BE2C (cell line): ENCODE measurements at regions not wholly inside any gene's neighbourhood (a gene's known extent, or its start where the extent isn't known, plus 50 kb on each side); places are given as distances from the start of the nearest gene placed in this dataset.

Experiments used
- DNase-seq: peaks from one replicate; pipeline ENCODE4 v3.0.0-alpha.2; 2020
- H3K27me3 ChIP-seq: fragments of 250-450 bp; sonication (Bioruptor Pico); 2 replicates; pipeline ENCODE4 v1.5.1; 2020; ENCODE audit warnings: mild to moderate bottlenecking
- H3K36me3 ChIP-seq: fragments of 250-450 bp; sonication (Bioruptor Pico); 2 replicates; pipeline ENCODE4 v1.5.1; 2020; ENCODE audit warnings: mild to moderate bottlenecking
- H3K4me1 ChIP-seq: fragments of 250-450 bp; sonication (Bioruptor Pico); 2 replicates; pipeline ENCODE4 v1.5.1; 2020
- H3K4me3 ChIP-seq: 2 replicates; pipeline ENCODE4 v1.5.1; 2011; ENCODE audit warnings: low read depth, low read length
- H3K9me3 ChIP-seq: fragments of 250-450 bp; sonication (Bioruptor Pico); 2 replicates; pipeline ENCODE4 v1.5.1; 2020
- TF ChIP-seq, protein P1 (sequence below): IDR thresholded peaks from 2 replicates; pipeline ENCODE4 v1.5.1; 2012; ENCODE audit warnings: mild to moderate bottlenecking, low read depth, low read length

DNA sequence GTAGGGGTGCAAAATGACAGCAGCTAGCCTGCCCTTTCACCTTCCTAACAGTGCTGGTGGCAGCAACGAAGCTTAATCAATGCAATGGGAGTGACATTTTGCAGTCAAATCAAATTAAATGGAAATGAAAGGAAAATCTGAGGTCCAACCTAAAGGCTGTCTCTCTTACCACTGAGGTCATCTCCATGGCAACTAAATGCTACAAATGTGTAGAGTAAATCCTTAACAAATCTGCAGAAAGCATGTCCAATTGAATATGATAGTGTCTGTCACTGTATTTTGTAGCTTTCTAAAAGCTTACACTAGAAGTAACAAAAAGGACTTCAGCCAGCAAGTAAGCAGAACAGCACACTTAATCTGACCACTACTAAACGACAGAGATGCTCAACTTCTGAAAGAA is 488.8 kb downstream of the BCAT1 start:
- H3K36me3 ChIP-seq = no peaks in the 10 kb centered on the region
- H3K4me3 ChIP-seq = no peak overlapping the region
- no peaks in the 10 kb centered on the region for H3K27me3 ChIP-seq
- no peaks in the 10 kb centered on the region for H3K9me3 ChIP-seq
- TF ChIP-seq, protein P1, sequence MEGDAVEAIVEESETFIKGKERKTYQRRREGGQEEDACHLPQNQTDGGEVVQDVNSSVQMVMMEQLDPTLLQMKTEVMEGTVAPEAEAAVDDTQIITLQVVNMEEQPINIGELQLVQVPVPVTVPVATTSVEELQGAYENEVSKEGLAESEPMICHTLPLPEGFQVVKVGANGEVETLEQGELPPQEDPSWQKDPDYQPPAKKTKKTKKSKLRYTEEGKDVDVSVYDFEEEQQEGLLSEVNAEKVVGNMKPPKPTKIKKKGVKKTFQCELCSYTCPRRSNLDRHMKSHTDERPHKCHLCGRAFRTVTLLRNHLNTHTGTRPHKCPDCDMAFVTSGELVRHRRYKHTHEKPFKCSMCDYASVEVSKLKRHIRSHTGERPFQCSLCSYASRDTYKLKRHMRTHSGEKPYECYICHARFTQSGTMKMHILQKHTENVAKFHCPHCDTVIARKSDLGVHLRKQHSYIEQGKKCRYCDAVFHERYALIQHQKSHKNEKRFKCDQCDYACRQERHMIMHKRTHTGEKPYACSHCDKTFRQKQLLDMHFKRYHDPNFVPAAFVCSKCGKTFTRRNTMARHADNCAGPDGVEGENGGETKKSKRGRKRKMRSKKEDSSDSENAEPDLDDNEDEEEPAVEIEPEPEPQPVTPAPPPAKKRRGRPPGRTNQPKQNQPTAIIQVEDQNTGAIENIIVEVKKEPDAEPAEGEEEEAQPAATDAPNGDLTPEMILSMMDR = no peak
- DNase-seq = no peak
- no peaks in the 10 kb centered on the region for H3K4me1 ChIP-seq

DNA sequence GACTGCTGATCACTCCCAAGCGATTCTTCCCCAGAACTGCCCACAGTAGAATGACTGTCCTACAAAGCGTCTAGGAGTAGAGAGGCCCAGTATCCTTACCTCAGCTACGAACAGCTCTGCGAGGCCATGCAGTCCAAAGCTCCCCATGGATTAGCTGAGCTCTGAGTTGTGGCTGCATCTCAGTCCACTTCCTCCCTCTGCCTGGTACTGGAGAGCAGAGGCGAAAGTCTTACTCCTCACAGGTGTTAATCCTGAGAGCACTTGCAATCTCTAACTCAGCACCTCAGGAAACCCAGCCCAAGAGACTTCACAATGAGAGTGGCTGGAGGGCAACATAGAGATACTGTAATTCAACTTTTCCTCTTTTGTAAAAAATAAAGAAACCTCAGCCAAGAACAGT is 493.1 kb downstream of the BCAT1 start:
- TF ChIP-seq, protein P1 = no peak
- no peaks in the 10 kb centered on the region for H3K4me1 ChIP-seq
- no peak for DNase-seq

DNA sequence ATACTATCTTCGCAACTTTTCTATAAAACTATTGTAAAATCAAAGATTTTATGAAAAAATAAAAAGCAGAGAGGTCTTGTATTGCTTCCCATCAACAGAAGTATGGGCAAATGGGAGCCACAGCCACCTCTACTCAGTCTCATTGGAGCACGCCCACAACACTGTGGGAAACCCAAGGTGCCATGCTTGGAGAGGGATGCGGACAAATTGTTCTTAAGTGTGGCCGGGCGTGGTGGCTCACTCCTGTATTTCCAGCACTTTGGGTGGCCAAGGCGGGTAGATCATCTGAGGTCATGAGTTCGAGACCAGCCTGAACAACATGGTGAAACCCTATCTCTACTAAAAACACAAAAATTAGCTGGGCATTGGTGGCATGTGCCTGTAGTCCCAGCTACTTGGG is 498.2 kb upstream of the SOX5 start:
- Histone ChIP-seq H3K4me1 (no peaks in the 10 kb centered on the region), H3K4me3 (no peak overlapping the region), H3K9me3 (no peaks in the 10 kb centered on the region), H3K27me3 (no peaks in the 10 kb centered on the region), H3K36me3 (no peaks in the 10 kb centered on the region)
- DNase-seq = no peak
- TF ChIP-seq, protein P1 = no peak

More for the DNA sequence above, 493.1 kb downstream of the BCAT1 start:
- Histone ChIP-seq H3K4me3 (no peak overlapping the region), H3K27me3 (no peaks in the 10 kb centered on the region), H3K36me3 (no peaks in the 10 kb centered on the region), H3K9me3 (no peaks in the 10 kb centered on the region)

GRCh38 chr12:24446287-24446686 is 496.8 kb upstream of the SOX5 start:
- no peaks in the 10 kb centered on the region for H3K27me3 ChIP-seq
- no peak overlapping the region for H3K4me3 ChIP-seq
- no peaks in the 10 kb centered on the region for H3K4me1 ChIP-seq
- no peaks in the 10 kb centered on the region for H3K9me3 ChIP-seq
- TF ChIP-seq, protein P1 = no peak
- no peaks in the 10 kb centered on the region for H3K36me3 ChIP-seq
- DNase-seq = no peak

GRCh38 chr12:24444634-24445033 is 495.2 kb upstream of the SOX5 start:
- no peak for DNase-seq
- H3K27me3 ChIP-seq = no peaks in the 10 kb centered on the region

DNA sequence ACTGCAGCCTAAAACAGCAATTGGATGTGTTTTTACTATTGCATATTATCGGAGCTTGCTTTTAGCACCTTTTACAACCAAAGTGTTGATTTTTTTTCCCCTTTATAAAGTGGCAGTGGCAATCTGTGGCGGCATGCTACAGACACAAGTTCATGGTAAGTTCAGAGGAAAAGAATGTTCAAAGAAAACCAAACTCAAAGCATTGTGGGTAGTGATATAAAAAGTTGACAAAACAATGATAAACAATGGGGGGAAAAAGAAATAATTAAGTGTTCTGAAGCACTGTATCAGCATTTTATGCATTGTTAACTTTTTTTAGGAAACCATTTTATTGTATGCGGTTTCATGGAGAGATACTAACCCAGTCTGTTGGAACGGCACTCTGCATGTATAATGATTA is 492.0 kb upstream of the SOX5 start:
- TF ChIP-seq, protein P1 = no peak
- no peak overlapping the region for H3K4me3 ChIP-seq

More at GRCh38 chr12:24444634-24445033, 495.2 kb upstream of the SOX5 start:
- TF ChIP-seq, protein P1 = no peak
- Histone ChIP-seq H3K4me3 (no peak overlapping the region), H3K36me3 (no peaks in the 10 kb centered on the region), H3K9me3 (no peaks in the 10 kb centered on the region), H3K4me1 (no peaks in the 10 kb centered on the region)

More for the DNA sequence above, 492.0 kb upstream of the SOX5 start:
- no peaks in the 10 kb centered on the region for H3K36me3 ChIP-seq
- no peaks in the 10 kb centered on the region for H3K9me3 ChIP-seq
- no peak for DNase-seq
- no peaks in the 10 kb centered on the region for H3K27me3 ChIP-seq
- no peaks in the 10 kb centered on the region for H3K4me1 ChIP-seq
